Neural cell (in vitro differentiated cells): ENCODE measurements at regions not wholly inside any gene's neighbourhood (a gene's known extent, or its start where the extent isn't known, plus 50 kb on each side); places are given as distances from the start of the nearest gene placed in this dataset.

ENCODE experiments used
- H2AFZ ChIP-seq: fragments of 200-600, 300-800 bp; sonication (generic), shearing (Covaris generic); 2 replicates; pipeline ENCODE4 v1.6.0; 2014; ENCODE audit warnings: low read depth, mild to moderate bottlenecking, antibody characterized with exemption, low read length, moderate library complexity
- H3F3A ChIP-seq: fragments of 200-600 bp; shearing (Covaris generic); 2 replicates; pipeline ENCODE4 v1.6.1; 2016; ENCODE audit warnings: mild to moderate bottlenecking, moderate library complexity, mixed read lengths, antibody characterized with exemption, low read length; ENCODE audit not compliant: insufficient read depth, poor library complexity, severe bottlenecking
- H3K27ac ChIP-seq: fragments of 200-600, 300-800 bp; sonication (generic), shearing (Covaris generic); 2 replicates; pipeline ENCODE4 v1.5.1; 2014; ENCODE audit warnings: mild to moderate bottlenecking, low read length, moderate library complexity
- H3K27me3 ChIP-seq: fragments of 300-800, 200-600 bp; sonication (generic), shearing (Covaris generic); 2 replicates; pipeline ENCODE4 v1.6.0; 2014; ENCODE audit warnings: mild to moderate bottlenecking, low read depth, low read length, moderate library complexity; ENCODE audit not compliant: insufficient read depth
- H3K36me3 ChIP-seq: fragments of 300-800, 200-600 bp; sonication (generic), shearing (Covaris generic); 2 replicates; pipeline ENCODE4 v1.5.1; 2014; ENCODE audit warnings: mild to moderate bottlenecking, antibody characterized with exemption, low read length, moderate library complexity; ENCODE audit not compliant: insufficient read depth
- H3K4me2 ChIP-seq: fragments of 300-800, 200-600 bp; sonication (generic), shearing (Covaris generic); 2 replicates; pipeline ENCODE4 v1.6.0; 2014; ENCODE audit warnings: mild to moderate bottlenecking, low read length
- H3K4me3 ChIP-seq: fragments of 300-800, 200-600 bp; sonication (generic), shearing (Covaris generic); 2 replicates; pipeline ENCODE4 v1.5.1; 2014; ENCODE audit warnings: mild to moderate bottlenecking, low read length, moderate library complexity
- H3K79me2 ChIP-seq: fragments of 200-600 bp; shearing (Covaris generic); replicated peaks from 2 replicates; pipeline ENCODE4 v1.6.0; 2014; ENCODE audit warnings: mild to moderate bottlenecking, low read length, moderate library complexity; ENCODE audit not compliant: insufficient read depth
- H3K9ac ChIP-seq: fragments of 300-800, 200-600 bp; sonication (generic), shearing (Covaris generic); 2 replicates; pipeline ENCODE4 v1.6.1; 2016; ENCODE audit warnings: mild to moderate bottlenecking, low read length, mixed read lengths
- H3K9me2 ChIP-seq: fragments of 200-600 bp; shearing (Covaris generic); 2 replicates; pipeline ENCODE4 v1.6.1; 2016; ENCODE audit warnings: mild to moderate bottlenecking, low read length, mixed read lengths; ENCODE audit not compliant: insufficient read depth
- H3K9me3 ChIP-seq: fragments of 200-600, 300-800 bp; sonication (generic), shearing (Covaris generic); 2 replicates; pipeline ENCODE4 v1.6.1; 2016; ENCODE audit warnings: mild to moderate bottlenecking, mixed run types, low read length, moderate library complexity, mixed read lengths
- H4K20me1 ChIP-seq: fragments of 200-600 bp; shearing (Covaris generic); 2 replicates; pipeline ENCODE4 v1.6.1; 2016; ENCODE audit warnings: mild to moderate bottlenecking, mixed run types; ENCODE audit not compliant: insufficient read depth
- EP300 ChIP-seq: fragments of 450-650 bp; conservative IDR thresholded peaks from 2 replicates; pipeline ENCODE4 v1.6.1; 2014; ENCODE audit warnings: antibody characterized with exemption, mild to moderate bottlenecking, moderate library complexity; ENCODE audit not compliant: poor library complexity, severe bottlenecking
- EZH2 ChIP-seq: fragments of 200-600, 300-800 bp; shearing (Covaris generic), sonication (generic); IDR thresholded peaks from 2 replicates; pipeline ENCODE4 v1.6.1; 2014; ENCODE audit warnings: antibody characterized with exemption, low read length, borderline replicate concordance, mild to moderate bottlenecking; ENCODE audit not compliant: insufficient read depth, poor library complexity, severe bottlenecking
- MXI1 ChIP-seq: fragments of 450-650 bp; conservative IDR thresholded peaks from 2 replicates; pipeline ENCODE4 v1.6.1; 2014; ENCODE audit warnings: antibody characterized with exemption, mild to moderate bottlenecking; ENCODE audit not compliant: poor library complexity, severe bottlenecking
- POLR2AphosphoS5 ChIP-seq: IDR thresholded peaks from 2 replicates; pipeline ENCODE4 v1.6.1; 2012
- RAD21 ChIP-seq: fragments of 450-650 bp; conservative IDR thresholded peaks from 2 replicates; pipeline ENCODE4 v1.6.1; 2014; ENCODE audit warnings: antibody characterized with exemption, mild to moderate bottlenecking, moderate library complexity
- REST ChIP-seq: IDR thresholded peaks from 2 replicates; pipeline ENCODE4 v1.6.1; 2012; ENCODE audit warnings: borderline replicate concordance
- SMC3 ChIP-seq: fragments of 450-650 bp; conservative IDR thresholded peaks from 2 replicates; pipeline ENCODE4 v1.6.1; 2014; ENCODE audit warnings: antibody characterized with exemption, mild to moderate bottlenecking, moderate library complexity; ENCODE audit not compliant: poor library complexity
- TAF1 ChIP-seq: IDR thresholded peaks from 2 replicates; pipeline ENCODE4 v1.6.1; 2012; ENCODE audit warnings: low read depth
- TF ChIP-seq, protein P1 (sequence below): fragments of 450-650 bp; IDR thresholded peaks from 2 replicates; pipeline ENCODE4 v1.5.1; 2014; ENCODE audit warnings: antibody characterized with exemption, mild to moderate bottlenecking, moderate library complexity; ENCODE audit not compliant: poor library complexity, severe bottlenecking

GRCh38 chr6:3660473-3660872 is 91.0 kb downstream of the PXDC1 start:
- Histone ChIP-seq H3K4me3 (no peak overlapping the region), H3K79me2 (no peaks in the 10 kb centered on the region), H3K9ac (no peak overlapping the region), H4K20me1 (no peaks in the 10 kb centered on the region), H2AFZ (no peak overlapping the region), H3K36me3 (no peaks in the 10 kb centered on the region), H3K9me2 (no peaks in the 10 kb centered on the region), H3K4me2 (no peak overlapping the region), H3F3A (no peaks in the 10 kb centered on the region), H3K27me3 (no peaks in the 10 kb centered on the region), H3K27ac (no peak overlapping the region), H3K9me3 (no peaks in the 10 kb centered on the region)
- TF ChIP-seq EZH2 (no peak), TAF1 (no peak), REST (no peak), POLR2AphosphoS5 (no peak), EP300 (no peak), RAD21 (no peak), SMC3 (no peak), MXI1 (no peak)
- TF ChIP-seq, protein P1, sequence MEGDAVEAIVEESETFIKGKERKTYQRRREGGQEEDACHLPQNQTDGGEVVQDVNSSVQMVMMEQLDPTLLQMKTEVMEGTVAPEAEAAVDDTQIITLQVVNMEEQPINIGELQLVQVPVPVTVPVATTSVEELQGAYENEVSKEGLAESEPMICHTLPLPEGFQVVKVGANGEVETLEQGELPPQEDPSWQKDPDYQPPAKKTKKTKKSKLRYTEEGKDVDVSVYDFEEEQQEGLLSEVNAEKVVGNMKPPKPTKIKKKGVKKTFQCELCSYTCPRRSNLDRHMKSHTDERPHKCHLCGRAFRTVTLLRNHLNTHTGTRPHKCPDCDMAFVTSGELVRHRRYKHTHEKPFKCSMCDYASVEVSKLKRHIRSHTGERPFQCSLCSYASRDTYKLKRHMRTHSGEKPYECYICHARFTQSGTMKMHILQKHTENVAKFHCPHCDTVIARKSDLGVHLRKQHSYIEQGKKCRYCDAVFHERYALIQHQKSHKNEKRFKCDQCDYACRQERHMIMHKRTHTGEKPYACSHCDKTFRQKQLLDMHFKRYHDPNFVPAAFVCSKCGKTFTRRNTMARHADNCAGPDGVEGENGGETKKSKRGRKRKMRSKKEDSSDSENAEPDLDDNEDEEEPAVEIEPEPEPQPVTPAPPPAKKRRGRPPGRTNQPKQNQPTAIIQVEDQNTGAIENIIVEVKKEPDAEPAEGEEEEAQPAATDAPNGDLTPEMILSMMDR: no peak

- no peak overlapping the region for H3K27ac ChIP-seq
- no peaks in the 10 kb centered on the region for H3F3A ChIP-seq
- no peaks in the 10 kb centered on the region for H3K27me3 ChIP-seq
- no peaks in the 10 kb centered on the region for H3K36me3 ChIP-seq
- H3K4me2 ChIP-seq: no peak overlapping the region
- TF ChIP-seq REST (no peak), SMC3 (no peak), TAF1 (no peak), POLR2AphosphoS5 (no peak), EZH2 (no peak), MXI1 (no peak), EP300 (no peak), RAD21 (no peak)
- TF ChIP-seq, protein P1: no peak
- no peaks in the 10 kb centered on the region for H4K20me1 ChIP-seq
- H3K79me2 ChIP-seq: no peaks in the 10 kb centered on the region
- H3K9me2 ChIP-seq: no peaks in the 10 kb centered on the region
- no peaks in the 10 kb centered on the region for H3K9me3 ChIP-seq
- H2AFZ ChIP-seq: no peak overlapping the region
- no peak overlapping the region for H3K9ac ChIP-seq
- H3K4me3 ChIP-seq: no peak overlapping the region
Observed at GRCh38 chr6:3659748-3660147, 91.8 kb downstream of the PXDC1 start.
